WTC11 (cell line): ENCODE measurements at regions not wholly inside any gene's neighbourhood (a gene's known extent, or its start where the extent isn't known, plus 50 kb on each side); places are given as distances from the start of the nearest gene placed in this dataset.

Source experiments
- ATAC-seq: fragments of 200-7000 bp; cut with Tn5 transposase; 2 replicates; pipeline ENCODE4 v1.10.0; 2021; ENCODE audit warnings: mild to moderate bottlenecking, moderate library complexity
- CTCF ChIA-PET: fragments of 300-600 bp; sonication (Branson Sonifier 250); formaldehyde crosslinking; loops from one replicate; lab custom pipeline; 2021; ENCODE audit warnings: antibody characterized with exemption; lab: Charles Lee
- POLR2A ChIA-PET: fragments of 350-600 bp; sonication (Branson Sonifier 250); formaldehyde crosslinking; loops from one replicate; lab custom pipeline; 2021; ENCODE audit warnings: antibody characterized with exemption; lab: Charles Lee
- DNase-seq: peaks from one replicate; pipeline ENCODE4 v3.0.0; 2021; ENCODE audit warnings: low spot score
- H3K27ac Mint-ChIP-seq: 2 replicates; pipeline ENCODE4 v1.8.0; 2021; ENCODE audit warnings: mixed read lengths
- H3K27me3 Mint-ChIP-seq: 2 replicates; pipeline ENCODE4 v1.8.0; 2021; ENCODE audit warnings: low read depth, mild to moderate bottlenecking, moderate library complexity, mixed read lengths
- H3K36me3 Mint-ChIP-seq: 2 replicates; pipeline ENCODE4 v1.8.0; 2021; ENCODE audit warnings: mixed read lengths
- H3K4me1 Mint-ChIP-seq: 2 replicates; pipeline ENCODE4 v1.8.0; 2022; ENCODE audit warnings: mixed read lengths
- H3K4me3 Mint-ChIP-seq: 2 replicates; pipeline ENCODE4 v1.8.0; 2021; ENCODE audit warnings: mild to moderate bottlenecking, moderate library complexity, mixed read lengths
- H3K9me3 Mint-ChIP-seq: 2 replicates; pipeline ENCODE4 v1.8.0; 2021; ENCODE audit warnings: mixed read lengths
- CBFB ChIP-seq: sonication (generic); formaldehyde crosslinking; IDR thresholded peaks from 2 replicates; pipeline ENCODE4 v1.8.1; 2022; ENCODE audit warnings: mild to moderate bottlenecking, low read depth, missing genetic modification reagents
- GTF2I ChIP-seq: fragments of 250-450 bp; sonication (Bioruptor Pico); conservative IDR thresholded peaks from 2 replicates; pipeline ENCODE4 v1.4.0; 2021; ENCODE audit warnings: mild to moderate bottlenecking
- MYBL2 ChIP-seq: sonication (generic); formaldehyde crosslinking; IDR thresholded peaks from 2 replicates; pipeline ENCODE4 v1.8.1; 2023; ENCODE audit warnings: mild to moderate bottlenecking, moderate library complexity, missing genetic modification reagents
- NR1H2 ChIP-seq: sonication (generic); formaldehyde crosslinking; IDR thresholded peaks from 2 replicates; pipeline ENCODE4 v1.9.0; 2021; ENCODE audit warnings: mild to moderate bottlenecking, moderate library complexity, missing genetic modification reagents
- SMAD4 ChIP-seq: sonication (generic); formaldehyde crosslinking; IDR thresholded peaks from 2 replicates; pipeline ENCODE4 v1.8.0; 2022; ENCODE audit warnings: mild to moderate bottlenecking, missing genetic modification reagents
- TEAD4 ChIP-seq: sonication (generic); formaldehyde crosslinking; IDR thresholded peaks from 2 replicates; pipeline ENCODE4 v1.8.0; 2022; ENCODE audit warnings: mild to moderate bottlenecking, missing genetic modification reagents
- ZBTB21 ChIP-seq: sonication (generic); formaldehyde crosslinking; IDR thresholded peaks from 2 replicates; pipeline ENCODE4 v1.8.1; 2023; ENCODE audit warnings: mild to moderate bottlenecking, missing genetic modification reagents, borderline replicate concordance
- ZNF138 ChIP-seq: sonication (generic); formaldehyde crosslinking; conservative IDR thresholded peaks from 2 replicates; pipeline ENCODE4 v1.8.1; 2022; ENCODE audit warnings: mild to moderate bottlenecking, moderate library complexity, missing genetic modification reagents
- ZNF416 ChIP-seq: fragments of 250-450 bp; sonication (Bioruptor Pico); IDR thresholded peaks from 2 replicates; pipeline ENCODE4 v1.9.0; 2021; ENCODE audit warnings: mild to moderate bottlenecking, inconsistent platforms
- ZNF423 ChIP-seq: fragments of 250-450 bp; sonication (Bioruptor Pico); IDR thresholded peaks from 2 replicates; pipeline ENCODE4 v2.1.2; 2022; ENCODE audit warnings: mild to moderate bottlenecking, moderate library complexity
- TF ChIP-seq, protein P1 (sequence below): sonication (generic); formaldehyde crosslinking; IDR thresholded peaks from 2 replicates; pipeline ENCODE4 v1.8.0; 2022; ENCODE audit warnings: mild to moderate bottlenecking, missing genetic modification reagents
- TF ChIP-seq, protein P2 (sequence below): fragments of 250-450 bp; sonication (Bioruptor Pico); IDR thresholded peaks from 2 replicates; pipeline ENCODE4 v1.9.0; 2021; ENCODE audit warnings: mild to moderate bottlenecking, borderline replicate concordance
- TF ChIP-seq, protein P3 (sequence below): sonication (generic); formaldehyde crosslinking; IDR thresholded peaks from 2 replicates; pipeline ENCODE4 v1.8.1; 2022; ENCODE audit warnings: missing genetic modification reagents, borderline replicate concordance
- TF ChIP-seq, protein P4 (sequence below): fragments of 250-450 bp; sonication (Bioruptor Pico); IDR thresholded peaks from 2 replicates; pipeline ENCODE4 v2.1.2; 2022; ENCODE audit warnings: mild to moderate bottlenecking, moderate library complexity
- TF ChIP-seq, protein P5 (sequence below): sonication (generic); formaldehyde crosslinking; IDR thresholded peaks from 2 replicates; pipeline ENCODE4 v1.8.0; 2023; ENCODE audit warnings: missing genetic modification reagents
- TF ChIP-seq, protein P6 (sequence below): sonication (generic); formaldehyde crosslinking; IDR thresholded peaks from 2 replicates; pipeline ENCODE4 v1.8.1; 2022; ENCODE audit warnings: low read depth, mild to moderate bottlenecking, moderate library complexity, missing genetic modification reagents, borderline replicate concordance
- TF ChIP-seq, protein P7 (sequence below): fragments of 250-450 bp; sonication (Bioruptor Pico); IDR thresholded peaks from 2 replicates; pipeline ENCODE4 v1.9.0; 2021; ENCODE audit warnings: mild to moderate bottlenecking
- TF ChIP-seq, protein P8 (sequence below): sonication (generic); formaldehyde crosslinking; IDR thresholded peaks from 2 replicates; pipeline ENCODE4 v1.8.1; 2023; ENCODE audit warnings: mild to moderate bottlenecking, missing genetic modification reagents
- TF ChIP-seq, protein P9 (sequence below): sonication (generic); formaldehyde crosslinking; IDR thresholded peaks from 2 replicates; pipeline ENCODE4 v1.8.1; 2022; ENCODE audit warnings: mild to moderate bottlenecking, missing genetic modification reagents, moderate library complexity, borderline replicate concordance

DNA sequence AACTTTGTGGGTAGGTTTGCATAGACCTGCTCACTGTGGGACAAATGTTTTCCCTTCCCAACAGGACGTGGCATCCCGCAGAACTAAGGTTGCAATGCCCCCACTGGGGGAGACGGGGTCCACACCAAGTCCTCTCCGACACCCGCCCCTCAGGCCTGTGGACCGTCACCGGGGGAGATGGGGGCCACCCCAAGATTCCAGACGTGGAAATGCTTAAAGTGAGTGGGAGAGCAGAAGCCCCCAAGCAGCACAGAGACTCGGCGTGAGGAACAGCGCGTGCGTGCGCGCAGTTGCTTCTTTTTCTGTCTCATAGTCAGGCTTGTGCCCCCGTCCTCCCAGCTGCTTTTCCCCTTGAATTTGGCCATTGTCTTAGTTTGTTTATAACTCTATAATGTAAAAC is 826.3 kb upstream of the SALL3 start (continued):
- TF ChIP-seq, protein P1, sequence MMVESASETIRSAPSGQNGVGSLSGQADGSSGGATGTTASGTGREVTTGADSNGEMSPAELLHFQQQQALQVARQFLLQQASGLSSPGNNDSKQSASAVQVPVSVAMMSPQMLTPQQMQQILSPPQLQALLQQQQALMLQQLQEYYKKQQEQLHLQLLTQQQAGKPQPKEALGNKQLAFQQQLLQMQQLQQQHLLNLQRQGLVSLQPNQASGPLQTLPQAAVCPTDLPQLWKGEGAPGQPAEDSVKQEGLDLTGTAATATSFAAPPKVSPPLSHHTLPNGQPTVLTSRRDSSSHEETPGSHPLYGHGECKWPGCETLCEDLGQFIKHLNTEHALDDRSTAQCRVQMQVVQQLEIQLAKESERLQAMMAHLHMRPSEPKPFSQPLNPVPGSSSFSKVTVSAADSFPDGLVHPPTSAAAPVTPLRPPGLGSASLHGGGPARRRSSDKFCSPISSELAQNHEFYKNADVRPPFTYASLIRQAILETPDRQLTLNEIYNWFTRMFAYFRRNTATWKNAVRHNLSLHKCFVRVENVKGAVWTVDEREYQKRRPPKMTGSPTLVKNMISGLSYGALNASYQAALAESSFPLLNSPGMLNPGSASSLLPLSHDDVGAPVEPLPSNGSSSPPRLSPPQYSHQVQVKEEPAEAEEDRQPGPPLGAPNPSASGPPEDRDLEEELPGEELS (CRISPR knock-in tag): no peak
- TF ChIP-seq, protein P2, sequence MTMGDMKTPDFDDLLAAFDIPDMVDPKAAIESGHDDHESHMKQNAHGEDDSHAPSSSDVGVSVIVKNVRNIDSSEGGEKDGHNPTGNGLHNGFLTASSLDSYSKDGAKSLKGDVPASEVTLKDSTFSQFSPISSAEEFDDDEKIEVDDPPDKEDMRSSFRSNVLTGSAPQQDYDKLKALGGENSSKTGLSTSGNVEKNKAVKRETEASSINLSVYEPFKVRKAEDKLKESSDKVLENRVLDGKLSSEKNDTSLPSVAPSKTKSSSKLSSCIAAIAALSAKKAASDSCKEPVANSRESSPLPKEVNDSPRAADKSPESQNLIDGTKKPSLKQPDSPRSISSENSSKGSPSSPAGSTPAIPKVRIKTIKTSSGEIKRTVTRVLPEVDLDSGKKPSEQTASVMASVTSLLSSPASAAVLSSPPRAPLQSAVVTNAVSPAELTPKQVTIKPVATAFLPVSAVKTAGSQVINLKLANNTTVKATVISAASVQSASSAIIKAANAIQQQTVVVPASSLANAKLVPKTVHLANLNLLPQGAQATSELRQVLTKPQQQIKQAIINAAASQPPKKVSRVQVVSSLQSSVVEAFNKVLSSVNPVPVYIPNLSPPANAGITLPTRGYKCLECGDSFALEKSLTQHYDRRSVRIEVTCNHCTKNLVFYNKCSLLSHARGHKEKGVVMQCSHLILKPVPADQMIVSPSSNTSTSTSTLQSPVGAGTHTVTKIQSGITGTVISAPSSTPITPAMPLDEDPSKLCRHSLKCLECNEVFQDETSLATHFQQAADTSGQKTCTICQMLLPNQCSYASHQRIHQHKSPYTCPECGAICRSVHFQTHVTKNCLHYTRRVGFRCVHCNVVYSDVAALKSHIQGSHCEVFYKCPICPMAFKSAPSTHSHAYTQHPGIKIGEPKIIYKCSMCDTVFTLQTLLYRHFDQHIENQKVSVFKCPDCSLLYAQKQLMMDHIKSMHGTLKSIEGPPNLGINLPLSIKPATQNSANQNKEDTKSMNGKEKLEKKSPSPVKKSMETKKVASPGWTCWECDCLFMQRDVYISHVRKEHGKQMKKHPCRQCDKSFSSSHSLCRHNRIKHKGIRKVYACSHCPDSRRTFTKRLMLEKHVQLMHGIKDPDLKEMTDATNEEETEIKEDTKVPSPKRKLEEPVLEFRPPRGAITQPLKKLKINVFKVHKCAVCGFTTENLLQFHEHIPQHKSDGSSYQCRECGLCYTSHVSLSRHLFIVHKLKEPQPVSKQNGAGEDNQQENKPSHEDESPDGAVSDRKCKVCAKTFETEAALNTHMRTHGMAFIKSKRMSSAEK (CRISPR knock-in tag): no peak

DNA sequence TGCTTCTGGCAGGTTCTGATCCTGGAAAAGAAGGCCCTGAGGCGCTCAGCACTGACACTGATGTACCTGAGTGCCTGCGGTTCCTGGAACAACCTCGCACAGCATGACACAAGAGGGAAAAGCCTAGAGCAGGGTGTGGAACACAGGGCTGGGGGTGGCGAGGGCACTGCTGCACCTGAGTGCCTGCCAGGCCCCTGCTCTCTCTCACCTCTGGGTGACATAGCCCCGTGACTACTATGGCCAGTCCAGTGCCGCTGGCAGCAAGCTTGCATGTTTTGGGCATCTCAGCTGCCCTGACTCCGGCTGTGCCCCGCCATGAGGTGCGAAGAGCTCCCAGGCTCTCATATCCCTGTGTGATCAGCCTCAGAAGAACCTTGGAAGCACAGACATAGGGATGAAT is 825.2 kb upstream of the SALL3 start:
- H3K4me1 Mint-ChIP-seq: peaks cover 22% of the 10 kb centered on the region
- ATAC-seq: no peak
- H3K27me3 Mint-ChIP-seq: peaks cover 5% of the 10 kb centered on the region; the same call in 1 of the 2 replicates
- CTCF ChIA-PET: no interaction called here
- peaks cover 34% of the 10 kb centered on the region for H3K36me3 Mint-ChIP-seq
- no peak overlapping the region for H3K4me3 Mint-ChIP-seq
- H3K9me3 Mint-ChIP-seq: peaks cover 44% of the 10 kb centered on the region
- H3K27ac Mint-ChIP-seq: no peak overlapping the region
- TF ChIP-seq ZNF138 (CRISPR knock-in tag) (no peak), TEAD4 (CRISPR knock-in tag) (no peak), CBFB (CRISPR knock-in tag) (no peak), MYBL2 (no peak), NR1H2 (CRISPR knock-in tag) (no peak), ZNF416 (no peak), ZBTB21 (CRISPR knock-in tag) (no peak), SMAD4 (CRISPR knock-in tag) (no peak), ZNF423 (CRISPR knock-in tag) (no peak), GTF2I (CRISPR knock-in tag) (no peak)
- TF ChIP-seq, protein P3, sequence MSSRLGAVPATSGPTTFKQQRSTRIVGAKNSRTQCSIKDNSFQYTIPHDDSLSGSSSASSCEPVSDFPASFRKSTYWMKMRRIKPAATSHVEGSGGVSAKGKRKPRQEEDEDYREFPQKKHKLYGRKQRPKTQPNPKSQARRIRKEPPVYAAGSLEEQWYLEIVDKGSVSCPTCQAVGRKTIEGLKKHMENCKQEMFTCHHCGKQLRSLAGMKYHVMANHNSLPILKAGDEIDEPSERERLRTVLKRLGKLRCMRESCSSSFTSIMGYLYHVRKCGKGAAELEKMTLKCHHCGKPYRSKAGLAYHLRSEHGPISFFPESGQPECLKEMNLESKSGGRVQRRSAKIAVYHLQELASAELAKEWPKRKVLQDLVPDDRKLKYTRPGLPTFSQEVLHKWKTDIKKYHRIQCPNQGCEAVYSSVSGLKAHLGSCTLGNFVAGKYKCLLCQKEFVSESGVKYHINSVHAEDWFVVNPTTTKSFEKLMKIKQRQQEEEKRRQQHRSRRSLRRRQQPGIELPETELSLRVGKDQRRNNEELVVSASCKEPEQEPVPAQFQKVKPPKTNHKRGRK (CRISPR knock-in tag): no peak
- TF ChIP-seq, protein P4, sequence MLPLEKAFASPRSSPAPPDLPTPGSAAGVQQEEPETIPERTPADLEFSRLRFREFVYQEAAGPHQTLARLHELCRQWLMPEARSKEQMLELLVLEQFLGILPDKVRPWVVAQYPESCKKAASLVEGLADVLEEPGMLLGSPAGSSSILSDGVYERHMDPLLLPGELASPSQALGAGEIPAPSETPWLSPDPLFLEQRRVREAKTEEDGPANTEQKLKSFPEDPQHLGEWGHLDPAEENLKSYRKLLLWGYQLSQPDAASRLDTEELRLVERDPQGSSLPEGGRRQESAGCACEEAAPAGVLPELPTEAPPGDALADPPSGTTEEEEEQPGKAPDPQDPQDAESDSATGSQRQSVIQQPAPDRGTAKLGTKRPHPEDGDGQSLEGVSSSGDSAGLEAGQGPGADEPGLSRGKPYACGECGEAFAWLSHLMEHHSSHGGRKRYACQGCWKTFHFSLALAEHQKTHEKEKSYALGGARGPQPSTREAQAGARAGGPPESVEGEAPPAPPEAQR (CRISPR knock-in tag): no peak
- TF ChIP-seq, protein P5, sequence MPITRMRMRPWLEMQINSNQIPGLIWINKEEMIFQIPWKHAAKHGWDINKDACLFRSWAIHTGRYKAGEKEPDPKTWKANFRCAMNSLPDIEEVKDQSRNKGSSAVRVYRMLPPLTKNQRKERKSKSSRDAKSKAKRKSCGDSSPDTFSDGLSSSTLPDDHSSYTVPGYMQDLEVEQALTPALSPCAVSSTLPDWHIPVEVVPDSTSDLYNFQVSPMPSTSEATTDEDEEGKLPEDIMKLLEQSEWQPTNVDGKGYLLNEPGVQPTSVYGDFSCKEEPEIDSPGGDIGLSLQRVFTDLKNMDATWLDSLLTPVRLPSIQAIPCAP (CRISPR knock-in tag): no peak
- TF ChIP-seq, protein P6, sequence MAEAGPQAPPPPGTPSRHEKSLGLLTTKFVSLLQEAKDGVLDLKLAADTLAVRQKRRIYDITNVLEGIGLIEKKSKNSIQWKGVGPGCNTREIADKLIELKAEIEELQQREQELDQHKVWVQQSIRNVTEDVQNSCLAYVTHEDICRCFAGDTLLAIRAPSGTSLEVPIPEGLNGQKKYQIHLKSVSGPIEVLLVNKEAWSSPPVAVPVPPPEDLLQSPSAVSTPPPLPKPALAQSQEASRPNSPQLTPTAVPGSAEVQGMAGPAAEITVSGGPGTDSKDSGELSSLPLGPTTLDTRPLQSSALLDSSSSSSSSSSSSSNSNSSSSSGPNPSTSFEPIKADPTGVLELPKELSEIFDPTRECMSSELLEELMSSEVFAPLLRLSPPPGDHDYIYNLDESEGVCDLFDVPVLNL (CRISPR knock-in tag): no peak
- TF ChIP-seq, protein P7, sequence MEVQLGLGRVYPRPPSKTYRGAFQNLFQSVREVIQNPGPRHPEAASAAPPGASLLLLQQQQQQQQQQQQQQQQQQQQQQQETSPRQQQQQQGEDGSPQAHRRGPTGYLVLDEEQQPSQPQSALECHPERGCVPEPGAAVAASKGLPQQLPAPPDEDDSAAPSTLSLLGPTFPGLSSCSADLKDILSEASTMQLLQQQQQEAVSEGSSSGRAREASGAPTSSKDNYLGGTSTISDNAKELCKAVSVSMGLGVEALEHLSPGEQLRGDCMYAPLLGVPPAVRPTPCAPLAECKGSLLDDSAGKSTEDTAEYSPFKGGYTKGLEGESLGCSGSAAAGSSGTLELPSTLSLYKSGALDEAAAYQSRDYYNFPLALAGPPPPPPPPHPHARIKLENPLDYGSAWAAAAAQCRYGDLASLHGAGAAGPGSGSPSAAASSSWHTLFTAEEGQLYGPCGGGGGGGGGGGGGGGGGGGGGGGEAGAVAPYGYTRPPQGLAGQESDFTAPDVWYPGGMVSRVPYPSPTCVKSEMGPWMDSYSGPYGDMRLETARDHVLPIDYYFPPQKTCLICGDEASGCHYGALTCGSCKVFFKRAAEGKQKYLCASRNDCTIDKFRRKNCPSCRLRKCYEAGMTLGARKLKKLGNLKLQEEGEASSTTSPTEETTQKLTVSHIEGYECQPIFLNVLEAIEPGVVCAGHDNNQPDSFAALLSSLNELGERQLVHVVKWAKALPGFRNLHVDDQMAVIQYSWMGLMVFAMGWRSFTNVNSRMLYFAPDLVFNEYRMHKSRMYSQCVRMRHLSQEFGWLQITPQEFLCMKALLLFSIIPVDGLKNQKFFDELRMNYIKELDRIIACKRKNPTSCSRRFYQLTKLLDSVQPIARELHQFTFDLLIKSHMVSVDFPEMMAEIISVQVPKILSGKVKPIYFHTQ (CRISPR knock-in tag): no peak
- TF ChIP-seq, protein P8, sequence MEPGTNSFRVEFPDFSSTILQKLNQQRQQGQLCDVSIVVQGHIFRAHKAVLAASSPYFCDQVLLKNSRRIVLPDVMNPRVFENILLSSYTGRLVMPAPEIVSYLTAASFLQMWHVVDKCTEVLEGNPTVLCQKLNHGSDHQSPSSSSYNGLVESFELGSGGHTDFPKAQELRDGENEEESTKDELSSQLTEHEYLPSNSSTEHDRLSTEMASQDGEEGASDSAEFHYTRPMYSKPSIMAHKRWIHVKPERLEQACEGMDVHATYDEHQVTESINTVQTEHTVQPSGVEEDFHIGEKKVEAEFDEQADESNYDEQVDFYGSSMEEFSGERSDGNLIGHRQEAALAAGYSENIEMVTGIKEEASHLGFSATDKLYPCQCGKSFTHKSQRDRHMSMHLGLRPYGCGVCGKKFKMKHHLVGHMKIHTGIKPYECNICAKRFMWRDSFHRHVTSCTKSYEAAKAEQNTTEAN: no peak
- TF ChIP-seq, protein P9, sequence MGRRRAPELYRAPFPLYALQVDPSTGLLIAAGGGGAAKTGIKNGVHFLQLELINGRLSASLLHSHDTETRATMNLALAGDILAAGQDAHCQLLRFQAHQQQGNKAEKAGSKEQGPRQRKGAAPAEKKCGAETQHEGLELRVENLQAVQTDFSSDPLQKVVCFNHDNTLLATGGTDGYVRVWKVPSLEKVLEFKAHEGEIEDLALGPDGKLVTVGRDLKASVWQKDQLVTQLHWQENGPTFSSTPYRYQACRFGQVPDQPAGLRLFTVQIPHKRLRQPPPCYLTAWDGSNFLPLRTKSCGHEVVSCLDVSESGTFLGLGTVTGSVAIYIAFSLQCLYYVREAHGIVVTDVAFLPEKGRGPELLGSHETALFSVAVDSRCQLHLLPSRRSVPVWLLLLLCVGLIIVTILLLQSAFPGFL (CRISPR knock-in tag): no peak
- POLR2A ChIA-PET: interaction anchor here (0.6 kb wide), 1 partner anchor 929 kb away, joined by 3 read pairs; no protein-coding TSS in a partner anchor
- DNase-seq: no peak
